GM19395 (cell line): ENCODE measurements at regions not wholly inside any gene's neighbourhood (a gene's known extent, or its start where the extent isn't known, plus 50 kb on each side); places are given as distances from the start of the nearest gene placed in this dataset.
A peak's percentile ranks its signal among the peaks of the same experiment; 100 is the strongest.
"Not testable (repeated sequence)": the region's sequence is repeated elsewhere in the genome, so short reads cannot be mapped to it uniquely, and the experiment has no call there.

Source experiments
- ATAC-seq: cut with Tn5 transposase; IDR thresholded peaks from one replicate; pipeline ENCODE4 v1.9.1; 2021; ENCODE audit warnings: mild to moderate bottlenecking, moderate library complexity; ENCODE audit not compliant: unreplicated experiment

DNA sequence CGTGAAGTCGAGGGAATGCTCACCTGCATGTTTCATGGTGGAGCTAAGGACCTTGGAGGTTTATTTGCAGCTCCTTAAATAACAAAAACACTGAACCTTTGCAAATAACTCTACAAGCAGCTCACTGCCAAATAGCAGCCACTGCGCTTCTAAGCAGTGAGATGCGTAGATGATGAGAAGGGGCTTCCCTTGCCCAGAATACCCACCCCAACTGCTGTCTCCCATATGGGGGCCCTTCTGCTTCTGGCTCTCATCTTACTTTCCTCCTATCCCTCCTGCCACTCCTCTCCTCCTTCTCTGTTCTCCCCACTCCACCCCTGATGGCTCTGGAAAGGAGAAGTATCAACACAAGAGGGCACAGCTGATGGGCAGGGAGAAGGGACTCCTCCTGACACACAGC is 193.3 kb upstream of the SSTR4 start:
- ATAC-seq, result no peak

DNA sequence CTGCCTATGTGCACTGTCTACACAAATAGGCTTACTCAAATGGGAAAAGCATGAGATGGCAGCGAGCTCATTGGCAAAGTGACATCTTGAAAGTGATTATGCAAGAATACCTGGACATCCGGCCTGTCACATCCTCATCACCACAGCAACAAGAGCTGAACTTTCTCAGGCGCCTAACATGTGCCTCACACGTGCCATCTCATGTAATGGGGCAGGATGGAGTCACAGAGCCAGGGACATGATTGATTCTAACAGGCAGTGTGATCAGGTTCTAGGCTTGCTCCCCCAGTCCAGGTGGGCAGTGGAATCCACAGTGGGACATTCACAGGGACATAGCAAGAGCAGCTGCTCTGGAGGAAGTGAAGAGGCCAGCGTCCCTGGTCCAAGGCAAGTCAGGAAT is 192.3 kb upstream of the SSTR4 start:
- no peak for ATAC-seq

DNA sequence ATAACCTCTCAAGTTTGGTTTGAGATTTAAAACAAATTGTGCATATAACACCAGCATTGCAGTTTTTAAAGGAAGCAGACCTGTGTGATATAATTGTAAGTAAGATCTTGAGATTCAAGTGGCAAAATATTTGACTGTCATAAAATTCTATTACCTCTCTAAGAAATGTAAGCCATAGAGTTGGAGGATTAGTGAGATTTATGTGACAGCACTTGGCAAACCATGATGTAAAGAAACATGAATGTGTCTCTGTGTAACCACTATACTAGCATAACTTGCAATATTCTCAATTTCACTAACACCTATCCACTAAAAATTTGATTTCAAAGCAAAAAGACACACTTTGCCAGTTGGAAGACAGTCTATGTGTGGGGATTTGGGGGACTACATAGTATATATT is 190.2 kb upstream of the SSTR4 start:
- ATAC-seq, result no peak

DNA sequence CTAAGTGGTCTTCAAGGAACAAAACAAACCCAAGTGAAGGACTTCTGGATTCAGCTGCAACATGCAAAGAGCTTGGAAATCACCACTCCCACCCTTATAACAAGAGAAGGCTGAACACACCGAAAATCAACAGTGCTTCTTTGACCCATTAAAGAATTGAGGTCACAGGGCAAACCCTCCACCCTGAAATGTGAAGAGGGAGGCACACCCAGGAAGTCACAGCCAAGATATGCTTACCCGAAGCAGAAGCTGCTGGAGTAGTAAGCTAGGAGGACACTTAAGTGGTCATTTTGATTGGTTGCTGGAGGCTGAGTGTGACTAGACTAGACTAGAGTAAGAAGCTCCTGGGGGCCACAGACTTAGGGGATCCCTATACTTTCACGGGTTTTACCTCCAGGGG is 188.2 kb upstream of the SSTR4 start:
- ATAC-seq, result no peak

DNA sequence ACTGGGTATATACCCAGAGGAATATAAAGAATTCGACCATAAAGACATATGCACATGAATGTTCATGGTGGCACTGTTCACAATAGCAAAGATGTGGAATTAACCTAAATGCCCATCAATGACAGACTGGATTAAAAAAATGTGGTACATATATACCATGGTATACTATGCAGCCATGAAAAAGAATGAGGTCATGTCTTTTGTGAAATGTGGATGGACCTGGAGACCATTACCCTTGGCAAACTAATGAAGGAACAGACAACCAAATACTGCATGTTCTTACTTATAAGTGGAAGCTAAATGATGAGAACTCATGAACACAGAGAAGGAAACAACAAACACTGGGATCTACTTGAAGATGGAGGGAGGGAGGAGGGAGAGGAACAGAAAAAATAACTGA is 186.7 kb upstream of the SSTR4 start:
- no peak for ATAC-seq

DNA sequence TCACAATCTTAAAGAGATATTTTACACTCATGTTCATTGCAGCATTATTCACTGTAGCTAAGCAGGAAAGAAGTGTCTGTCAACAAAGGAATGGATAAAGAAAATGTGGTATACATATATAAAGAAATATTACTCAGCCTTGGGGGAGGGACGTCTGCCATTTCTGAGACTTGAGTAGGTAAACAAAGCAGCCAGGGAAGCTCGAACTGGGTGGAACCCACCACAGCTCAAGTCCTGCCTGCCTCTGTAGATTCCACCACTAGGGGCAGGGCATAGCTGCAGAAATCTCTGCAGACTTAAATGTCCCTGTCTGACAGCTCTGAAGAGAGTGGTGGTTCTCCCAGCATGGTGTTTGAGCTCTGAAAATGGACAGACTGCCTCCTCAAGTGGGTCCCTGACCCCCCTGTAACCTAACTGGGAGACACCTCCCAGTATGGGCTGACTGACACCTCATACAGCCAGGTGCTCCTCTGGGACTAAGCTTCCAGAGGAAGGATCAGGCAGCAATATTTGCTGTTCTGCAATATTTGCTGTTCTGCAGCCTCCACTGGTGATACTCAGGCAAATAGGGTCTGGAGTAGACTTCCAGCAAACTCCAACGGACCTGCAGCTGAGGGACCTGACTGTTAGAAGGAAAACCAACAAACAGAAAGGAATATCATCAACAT is 183.3 kb upstream of the SSTR4 start:
- not testable (repeated sequence) for ATAC-seq

DNA sequence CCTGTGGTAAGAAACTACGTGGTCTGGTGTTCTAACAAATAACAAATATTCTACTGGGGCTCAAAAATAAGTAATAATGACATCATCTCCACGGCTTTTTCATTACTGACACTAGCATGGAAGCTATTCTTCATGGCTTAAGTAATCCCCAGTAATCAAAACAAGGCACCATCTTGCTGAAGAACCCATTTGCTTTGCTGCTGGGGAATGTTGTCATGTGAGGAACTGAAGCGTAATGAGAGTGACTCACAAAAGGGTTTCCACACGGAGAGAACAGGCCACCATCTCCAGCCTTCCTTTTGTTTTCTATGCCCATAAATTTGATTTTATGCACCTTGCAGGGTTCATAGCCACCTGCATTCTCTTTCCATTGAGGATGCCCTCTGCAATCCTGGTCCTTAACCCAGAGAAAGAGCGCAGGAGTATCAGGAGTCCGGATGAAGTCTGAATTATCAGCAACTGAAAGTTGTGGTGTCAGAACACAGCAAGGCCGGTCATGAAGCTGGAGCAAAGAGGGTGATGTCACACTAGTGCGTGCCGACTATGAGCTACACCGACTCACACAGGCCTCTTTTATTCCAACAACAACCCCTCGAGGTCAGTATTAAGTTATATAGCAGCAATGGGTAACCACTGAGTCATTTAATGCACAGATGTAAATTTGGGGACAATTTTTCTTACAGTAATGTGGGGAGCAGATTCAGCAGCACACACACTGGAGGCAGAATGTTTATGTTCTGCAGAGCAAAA is 173.7 kb upstream of the SSTR4 start:
- ATAC-seq, result no peak

DNA sequence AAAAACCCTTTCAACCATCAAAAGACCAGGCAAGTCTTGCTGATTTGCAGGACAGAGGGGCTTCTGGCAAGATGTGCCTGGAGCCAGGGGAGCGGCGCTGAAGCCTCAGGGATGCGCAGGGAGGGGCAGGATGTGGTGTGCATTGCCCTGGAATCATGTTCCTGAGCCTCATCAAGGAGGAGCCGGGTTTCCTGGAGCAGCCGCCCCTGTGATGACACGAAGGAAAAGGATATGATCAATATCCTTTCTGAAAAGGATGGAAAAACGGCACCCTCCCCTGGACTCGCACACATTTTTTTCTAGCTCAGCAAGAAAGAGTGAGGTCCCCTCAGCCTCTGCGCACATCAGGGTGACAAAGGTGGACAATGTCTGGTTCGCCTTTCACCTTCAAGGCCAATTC is 173.1 kb upstream of the SSTR4 start:
- ATAC-seq, result no peak

DNA sequence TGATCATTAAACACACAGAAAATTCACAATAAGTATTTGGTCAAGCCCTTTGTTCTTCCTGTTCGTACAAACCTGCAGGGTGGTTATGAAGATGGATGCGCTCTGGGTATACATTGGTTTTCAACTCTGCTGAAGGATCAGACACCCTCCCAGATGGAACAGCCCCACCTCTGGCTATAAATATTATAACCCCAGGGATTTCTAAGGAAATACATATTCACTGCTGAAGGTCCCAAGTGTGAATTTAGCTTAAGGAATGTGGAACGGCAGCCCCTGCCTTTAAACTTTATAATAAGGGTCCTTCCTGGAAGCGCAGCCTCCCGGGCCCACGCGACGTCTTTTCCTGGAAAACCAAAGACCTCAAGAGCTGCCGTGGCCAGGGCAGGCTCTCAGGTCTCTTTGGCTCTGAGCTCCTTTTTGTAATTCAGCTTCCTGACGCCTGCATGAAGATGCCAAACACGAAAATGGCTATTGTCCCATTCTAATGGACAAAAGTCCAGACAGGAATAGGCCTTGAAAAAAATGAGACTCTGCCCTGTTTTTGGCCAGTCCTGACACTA is 172.4 kb upstream of the SSTR4 start:
- no peak for ATAC-seq

DNA sequence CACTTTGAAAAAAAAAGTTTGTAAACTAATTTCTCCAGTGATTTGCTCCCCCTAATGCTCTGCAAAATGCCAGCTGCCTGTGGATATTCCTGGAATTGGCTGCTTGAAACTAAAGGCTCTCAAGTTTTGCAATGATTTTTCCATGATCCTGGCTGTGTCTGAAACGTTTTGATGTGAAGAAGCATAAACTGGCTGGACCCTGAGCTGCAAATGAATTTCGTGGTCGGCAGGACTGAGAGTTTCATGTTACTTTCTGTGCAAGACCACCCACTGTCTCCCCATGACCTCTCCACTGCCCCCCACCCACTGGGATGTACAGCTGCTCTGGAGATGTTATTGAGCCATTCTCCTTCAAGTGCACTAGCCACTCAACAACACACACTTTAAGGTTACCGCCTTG is 171.3 kb upstream of the SSTR4 start:
- ATAC-seq, result no peak

DNA sequence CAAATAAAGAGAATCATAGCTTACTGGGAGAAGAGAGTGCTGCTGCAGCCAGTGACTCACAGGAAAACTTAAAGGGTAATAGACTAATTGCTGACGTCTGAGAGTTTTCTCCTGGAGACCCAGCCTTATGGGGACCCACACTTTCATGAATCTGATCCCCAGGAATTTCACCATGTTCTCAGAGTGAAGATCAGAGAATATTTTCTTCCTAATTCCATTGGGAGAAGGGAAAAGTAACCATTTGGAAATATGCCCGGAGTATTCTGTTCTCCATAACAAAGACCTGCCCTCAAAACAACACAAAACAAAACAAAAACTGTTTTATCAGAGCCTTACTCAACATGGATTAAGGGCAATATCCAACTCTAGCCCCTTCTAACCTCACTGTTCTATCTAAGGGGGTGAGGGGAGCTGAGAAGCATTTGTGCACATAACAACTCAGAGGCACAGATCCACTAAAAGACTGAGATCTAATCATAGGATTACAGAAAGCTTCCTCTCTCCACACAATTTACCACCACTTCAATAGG is 168.2 kb upstream of the SSTR4 start:
- ATAC-seq, result no peak

DNA sequence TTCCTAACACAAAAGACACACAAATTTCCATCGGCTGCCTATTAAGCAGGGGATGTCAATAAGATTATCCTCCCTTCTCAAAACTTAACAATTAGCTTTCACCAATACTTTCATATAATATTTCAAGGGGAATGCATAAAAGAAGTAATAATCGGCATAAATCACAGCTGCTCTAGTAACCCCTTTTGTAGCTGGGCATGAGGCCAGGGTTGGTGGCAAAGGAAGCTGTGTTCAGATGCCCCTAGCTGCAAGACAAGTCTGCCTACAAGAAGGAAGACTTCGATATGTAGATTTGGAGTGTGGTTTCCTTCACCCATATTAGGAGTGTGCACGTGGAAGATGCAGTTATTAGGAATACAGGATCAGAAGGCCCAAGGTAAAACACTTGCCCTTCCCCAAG is 156.9 kb upstream of the SSTR4 start:
- no peak for ATAC-seq

DNA sequence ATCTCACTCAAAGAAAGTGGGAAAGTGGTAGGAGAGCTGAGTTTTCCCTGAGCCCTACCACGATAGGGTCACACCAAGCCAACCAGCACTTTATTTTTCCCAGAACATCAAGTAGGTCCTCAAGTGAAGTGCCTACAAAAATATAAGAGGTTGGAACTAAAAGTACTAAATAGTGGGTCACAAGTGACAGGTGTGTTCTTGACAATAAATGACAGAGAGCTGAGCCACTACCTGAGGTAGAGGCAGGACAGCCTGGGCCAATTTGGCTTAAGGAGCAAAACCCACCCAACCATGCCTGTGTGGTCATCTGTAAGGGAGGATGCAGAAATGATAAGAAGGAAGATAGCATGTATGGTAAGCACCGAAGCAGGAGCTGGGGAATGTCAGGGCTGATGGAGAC is 154.8 kb upstream of the SSTR4 start:
- no peak for ATAC-seq

DNA sequence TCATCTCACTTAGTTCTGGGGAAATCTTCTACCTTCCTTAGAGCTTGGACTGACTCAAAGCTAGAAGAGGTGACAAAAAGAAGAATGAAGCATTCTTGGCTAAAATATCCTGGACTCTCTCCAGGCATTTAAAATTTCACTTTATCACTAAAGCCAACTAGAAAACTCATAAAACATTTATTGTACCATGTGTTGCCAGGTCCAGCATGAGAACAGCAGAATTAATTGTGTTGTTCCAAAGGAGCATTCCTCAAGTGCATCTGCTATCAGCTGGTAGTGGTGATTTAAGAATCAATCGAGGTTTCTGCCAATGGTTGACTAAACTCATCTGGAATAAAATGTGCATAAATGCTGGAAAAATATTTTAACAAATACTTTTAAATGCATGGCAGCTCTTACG is 147.3 kb upstream of the SSTR4 start:
- no peak for ATAC-seq

DNA sequence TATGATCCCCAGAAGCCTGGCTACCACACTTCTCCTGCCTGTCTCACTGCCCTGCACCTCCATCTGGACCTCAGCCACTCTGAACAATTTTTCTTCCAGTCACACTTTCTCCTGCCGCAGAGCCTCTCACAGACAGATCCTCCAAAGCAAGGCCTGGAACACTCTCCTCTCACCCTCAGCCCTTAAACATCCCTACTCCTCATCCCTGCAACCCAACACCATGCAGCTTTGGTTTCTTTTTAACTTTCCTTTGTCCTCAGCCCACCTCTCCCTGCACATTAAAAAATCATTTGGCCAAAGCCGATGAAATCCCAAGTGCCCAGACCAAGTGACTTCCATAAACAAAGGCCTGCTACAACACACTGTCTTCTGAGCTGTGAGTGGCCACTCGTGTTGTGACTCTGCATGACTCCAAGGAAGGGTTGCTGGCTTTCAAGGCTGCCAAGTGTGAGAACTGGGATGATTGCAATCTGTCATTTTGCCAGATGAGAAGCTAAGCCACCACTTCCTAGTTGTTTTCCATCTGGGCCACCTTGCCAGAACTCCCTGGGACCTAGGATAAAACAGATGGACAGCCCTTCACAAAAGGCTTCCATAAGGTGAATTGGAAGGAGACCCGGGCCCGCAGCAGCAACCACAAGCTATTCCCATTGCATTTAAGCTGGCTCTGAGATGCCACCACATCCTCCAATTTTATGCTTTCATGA is 144.4 kb upstream of the SSTR4 start:
- ATAC-seq, result no peak

DNA sequence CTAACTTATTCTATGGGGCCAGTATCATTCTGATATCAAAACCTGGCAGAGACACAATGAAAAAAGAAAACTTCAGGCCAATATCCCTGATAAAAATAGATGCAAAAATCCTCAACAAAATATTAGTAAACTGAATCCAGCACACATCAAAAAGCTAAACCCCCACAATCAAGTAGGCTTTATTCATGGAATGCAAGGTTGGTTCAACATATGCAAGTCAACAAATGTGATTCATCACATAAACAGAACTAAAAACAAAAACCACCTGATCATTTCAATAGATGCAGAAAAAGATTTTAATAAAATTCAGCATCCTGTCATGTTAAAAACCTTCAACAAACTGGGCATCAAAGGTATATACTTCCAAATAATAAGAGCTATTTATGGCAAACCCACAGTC is 133.9 kb upstream of the SSTR4 start:
- ATAC-seq, result no peak

DNA sequence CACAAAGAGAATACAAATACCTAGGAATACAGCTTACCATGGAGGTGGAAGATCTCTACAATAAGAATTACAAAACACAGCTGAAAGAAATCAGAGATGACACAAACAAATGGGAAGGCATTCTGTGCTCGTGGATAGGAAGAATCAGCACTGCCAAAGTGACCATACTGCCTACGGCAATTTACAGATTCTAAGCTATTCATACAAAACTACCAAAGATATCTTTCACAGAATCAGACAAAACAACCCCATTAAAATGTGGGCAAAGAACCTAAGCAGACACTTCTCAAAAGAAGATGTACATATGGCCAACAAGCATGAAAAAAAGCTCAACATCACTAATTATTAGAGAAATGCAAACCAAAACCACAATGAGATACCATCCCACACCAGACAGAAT is 133.2 kb upstream of the SSTR4 start:
- ATAC-seq, result no peak

DNA sequence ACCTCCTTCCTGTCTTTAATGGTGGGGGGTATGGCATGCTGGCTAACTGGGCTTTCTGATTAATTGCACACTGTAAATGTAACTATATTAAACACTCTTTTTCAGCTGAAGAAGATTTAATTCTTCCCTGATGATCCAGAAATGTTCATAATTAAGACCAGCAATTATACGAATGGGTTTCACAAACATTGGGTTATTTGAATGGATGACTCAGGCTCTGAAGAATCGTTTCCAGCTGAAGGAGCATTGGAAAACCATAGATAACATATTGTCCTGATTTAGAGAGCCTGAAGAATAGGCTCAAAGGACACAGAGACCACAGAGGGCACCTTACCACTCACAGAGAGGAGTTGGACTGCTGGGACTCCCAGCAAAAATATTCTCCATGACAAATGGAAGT is 130.7 kb upstream of the SSTR4 start:
- no peak for ATAC-seq

DNA sequence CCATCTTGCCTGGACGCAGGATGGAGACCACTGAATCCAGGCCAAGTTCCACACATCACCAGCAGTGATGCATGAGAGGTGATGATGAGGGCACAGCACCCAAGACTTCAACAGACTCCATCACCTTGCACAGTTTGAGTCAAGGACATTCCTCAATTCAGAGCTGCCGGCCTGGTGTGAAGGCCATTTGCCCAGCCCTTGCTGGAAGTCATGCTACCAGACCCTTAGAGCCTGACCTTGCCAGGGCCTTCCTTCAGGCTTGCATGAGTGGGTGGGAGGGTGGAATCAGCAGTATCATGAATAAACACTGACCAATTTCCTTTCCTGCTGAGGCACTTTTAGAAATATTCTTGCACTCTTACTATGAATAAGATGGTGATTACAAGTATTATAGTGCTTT is 130.2 kb upstream of the SSTR4 start:
- no peak for ATAC-seq

DNA sequence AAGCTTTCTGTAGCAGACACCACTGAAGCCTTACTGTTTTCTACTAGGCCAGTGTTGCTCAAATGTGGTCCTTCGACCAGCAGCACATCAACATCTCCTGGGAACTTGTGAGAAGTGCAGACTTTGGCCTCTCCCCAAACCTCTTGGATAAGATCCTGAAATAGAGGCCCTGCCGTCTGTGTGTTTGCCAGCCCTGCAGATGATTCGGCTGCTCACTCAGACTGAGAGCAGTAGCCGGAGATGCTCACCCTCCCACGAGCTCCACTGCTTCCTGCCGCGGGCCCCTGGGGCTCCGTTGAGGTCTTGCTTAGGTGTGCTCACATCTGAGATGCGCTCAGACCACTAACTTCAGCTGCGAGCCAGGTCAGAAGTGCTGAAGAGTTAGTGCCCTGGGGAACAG is 129.5 kb upstream of the SSTR4 start:
- peak; percentile 81 for ATAC-seq

DNA sequence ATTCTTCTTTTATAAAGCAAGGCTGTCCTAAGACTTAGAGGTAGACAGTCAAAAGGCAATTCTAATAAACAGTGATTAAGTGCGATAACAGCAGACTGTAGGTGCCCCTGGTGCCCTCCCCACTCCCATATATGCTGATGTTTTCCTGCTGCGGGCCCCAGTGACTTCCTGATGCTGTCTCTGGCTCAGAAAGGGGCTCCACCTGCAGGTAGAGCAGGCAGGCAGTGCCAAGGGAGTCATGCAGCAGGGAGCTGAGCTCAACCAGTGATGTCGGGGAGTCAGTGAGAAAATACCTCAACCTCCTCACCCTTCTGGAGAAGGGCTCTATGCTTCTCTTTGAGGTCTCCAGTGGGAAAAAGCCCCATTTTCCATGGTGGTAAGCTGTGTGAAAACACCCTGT is 126.7 kb upstream of the SSTR4 start:
- no peak for ATAC-seq

DNA sequence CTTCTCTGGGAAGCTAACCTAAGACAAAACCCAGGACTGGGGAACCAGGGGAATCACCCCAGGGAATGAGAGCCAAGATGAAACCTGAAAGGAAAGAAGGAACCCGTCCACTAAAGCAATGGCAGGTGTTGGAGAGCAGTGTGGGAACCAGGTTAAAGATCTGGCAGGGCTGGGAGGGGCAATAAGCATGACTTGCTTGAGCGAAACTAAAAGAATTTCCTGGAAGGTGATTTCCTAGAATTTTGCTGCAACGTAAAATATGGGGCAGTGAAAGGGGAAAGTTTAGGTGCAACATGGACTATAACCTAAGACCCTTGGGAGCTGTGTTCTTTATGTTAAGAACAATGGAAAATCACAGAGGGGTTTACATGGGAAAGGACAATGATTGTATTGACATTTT is 126.2 kb upstream of the SSTR4 start:
- ATAC-seq, result no peak
